ENCODE measurements at regions not wholly inside any gene's neighbourhood (a gene's known extent, or its start where the extent isn't known, plus 50 kb on each side); places are given as distances from the start of the nearest gene placed in this dataset.

- no peak for TF ChIP-seq CTCF (conservative IDR thresholded peaks at IDR 0.05; ENCODE audit: low read length)
- TF ChIP-seq EZH2phosphoT487 (IDR thresholded peaks at IDR 0.05; ENCODE audit: borderline replicate concordance) = no peak
Measured at GRCh38 chr7:37534893-37535610, 86.4 kb upstream of the ELMO1 start.

Data from Loucy (cell line).